Osteoblast (primary cell): ENCODE measurements at regions not wholly inside any gene's neighbourhood (a gene's known extent, or its start where the extent isn't known, plus 50 kb on each side); places are given as distances from the start of the nearest gene placed in this dataset.

Source experiments
- DNase-seq: peaks from one replicate; pipeline ENCODE4 v3.0.0; 2011; ENCODE audit warnings: low spot score, mixed read lengths; ENCODE audit not compliant: insufficient read length; ENCODE audit errors: missing footprints
- H2AFZ ChIP-seq: 2 replicates; pipeline ENCODE4 v1.6.0; 2011; ENCODE audit warnings: mild to moderate bottlenecking, low read length
- H3K27ac ChIP-seq: 2 replicates; pipeline ENCODE4 v1.5.1; 2011; ENCODE audit warnings: mild to moderate bottlenecking, low read depth, low read length, moderate library complexity
- H3K27me3 ChIP-seq: 2 replicates; pipeline ENCODE4 v1.6.0; 2012; ENCODE audit warnings: mild to moderate bottlenecking, control low read depth, inconsistent platforms, low read length, moderate library complexity; ENCODE audit not compliant: insufficient read depth
- H3K36me3 ChIP-seq: 2 replicates; pipeline ENCODE4 v1.5.1; 2011; ENCODE audit warnings: mild to moderate bottlenecking, low read length, control low read depth, moderate library complexity; ENCODE audit not compliant: insufficient read depth
- H3K4me1 ChIP-seq: 2 replicates; pipeline ENCODE4 v1.5.1; 2011; ENCODE audit warnings: mild to moderate bottlenecking, low read length, control low read depth, moderate library complexity; ENCODE audit not compliant: insufficient read depth
- H3K4me2 ChIP-seq: 2 replicates; pipeline ENCODE4 v1.6.0; 2011; ENCODE audit warnings: mild to moderate bottlenecking, low read length; ENCODE audit not compliant: insufficient read depth
- H3K4me3 ChIP-seq: fragments of 200-600 bp; sonication (generic); 3 replicates; pipeline ENCODE4 v1.5.1; 2012; ENCODE audit warnings: mild to moderate bottlenecking, low read length, inconsistent platforms; ENCODE audit not compliant: insufficient read depth
- H3K79me2 ChIP-seq: 2 replicates; pipeline ENCODE4 v1.6.0; 2012; ENCODE audit warnings: mild to moderate bottlenecking, low read length, control low read depth, inconsistent platforms; ENCODE audit not compliant: insufficient read depth
- H3K9me3 ChIP-seq: 2 replicates; pipeline ENCODE4 v1.5.1; 2011; ENCODE audit warnings: low read depth, low read length, control low read depth
- H4K20me1 ChIP-seq: 2 replicates; pipeline ENCODE4 v1.6.0; 2012; ENCODE audit warnings: mild to moderate bottlenecking, low read length, control low read depth; ENCODE audit not compliant: insufficient read depth
- TF ChIP-seq, protein P1 (sequence below): IDR thresholded peaks from 2 replicates; pipeline ENCODE4 v1.5.1; 2011; ENCODE audit warnings: mild to moderate bottlenecking, low read depth, low read length, moderate library complexity; ENCODE audit errors: extremely low read depth

GRCh38 chr20:54372313-54372712 lies 103.1 kb upstream of the DOK5 start:
- H3K4me1 ChIP-seq: no peaks in the 10 kb centered on the region

GRCh38 chr20:54377992-54378773 lies 97.2 kb upstream of the DOK5 start:
- no peak overlapping the region for H3K4me3 ChIP-seq
- TF ChIP-seq, protein P1, sequence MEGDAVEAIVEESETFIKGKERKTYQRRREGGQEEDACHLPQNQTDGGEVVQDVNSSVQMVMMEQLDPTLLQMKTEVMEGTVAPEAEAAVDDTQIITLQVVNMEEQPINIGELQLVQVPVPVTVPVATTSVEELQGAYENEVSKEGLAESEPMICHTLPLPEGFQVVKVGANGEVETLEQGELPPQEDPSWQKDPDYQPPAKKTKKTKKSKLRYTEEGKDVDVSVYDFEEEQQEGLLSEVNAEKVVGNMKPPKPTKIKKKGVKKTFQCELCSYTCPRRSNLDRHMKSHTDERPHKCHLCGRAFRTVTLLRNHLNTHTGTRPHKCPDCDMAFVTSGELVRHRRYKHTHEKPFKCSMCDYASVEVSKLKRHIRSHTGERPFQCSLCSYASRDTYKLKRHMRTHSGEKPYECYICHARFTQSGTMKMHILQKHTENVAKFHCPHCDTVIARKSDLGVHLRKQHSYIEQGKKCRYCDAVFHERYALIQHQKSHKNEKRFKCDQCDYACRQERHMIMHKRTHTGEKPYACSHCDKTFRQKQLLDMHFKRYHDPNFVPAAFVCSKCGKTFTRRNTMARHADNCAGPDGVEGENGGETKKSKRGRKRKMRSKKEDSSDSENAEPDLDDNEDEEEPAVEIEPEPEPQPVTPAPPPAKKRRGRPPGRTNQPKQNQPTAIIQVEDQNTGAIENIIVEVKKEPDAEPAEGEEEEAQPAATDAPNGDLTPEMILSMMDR: no peak
- no peak for DNase-seq
- H3K27ac ChIP-seq: no peak overlapping the region
- H3K27me3 ChIP-seq: no peaks in the 10 kb centered on the region
- no peaks in the 10 kb centered on the region for H3K36me3 ChIP-seq
- no peaks in the 10 kb centered on the region for H3K9me3 ChIP-seq
- H3K4me2 ChIP-seq: no peak overlapping the region
- no peaks in the 10 kb centered on the region for H3K79me2 ChIP-seq
- no peaks in the 10 kb centered on the region for H4K20me1 ChIP-seq
- no peaks in the 10 kb centered on the region for H3K4me1 ChIP-seq
- H2AFZ ChIP-seq: no peak overlapping the region

More at GRCh38 chr20:54372313-54372712, 103.1 kb upstream of the DOK5 start:
- Histone ChIP-seq H3K4me3 (no peak overlapping the region), H2AFZ (no peak overlapping the region), H3K9me3 (no peaks in the 10 kb centered on the region), H4K20me1 (no peaks in the 10 kb centered on the region), H3K79me2 (no peaks in the 10 kb centered on the region), H3K27ac (no peak overlapping the region), H3K36me3 (no peaks in the 10 kb centered on the region), H3K4me2 (no peak overlapping the region), H3K27me3 (no peaks in the 10 kb centered on the region)
- TF ChIP-seq, protein P1: no peak
- DNase-seq: no peak

DNA sequence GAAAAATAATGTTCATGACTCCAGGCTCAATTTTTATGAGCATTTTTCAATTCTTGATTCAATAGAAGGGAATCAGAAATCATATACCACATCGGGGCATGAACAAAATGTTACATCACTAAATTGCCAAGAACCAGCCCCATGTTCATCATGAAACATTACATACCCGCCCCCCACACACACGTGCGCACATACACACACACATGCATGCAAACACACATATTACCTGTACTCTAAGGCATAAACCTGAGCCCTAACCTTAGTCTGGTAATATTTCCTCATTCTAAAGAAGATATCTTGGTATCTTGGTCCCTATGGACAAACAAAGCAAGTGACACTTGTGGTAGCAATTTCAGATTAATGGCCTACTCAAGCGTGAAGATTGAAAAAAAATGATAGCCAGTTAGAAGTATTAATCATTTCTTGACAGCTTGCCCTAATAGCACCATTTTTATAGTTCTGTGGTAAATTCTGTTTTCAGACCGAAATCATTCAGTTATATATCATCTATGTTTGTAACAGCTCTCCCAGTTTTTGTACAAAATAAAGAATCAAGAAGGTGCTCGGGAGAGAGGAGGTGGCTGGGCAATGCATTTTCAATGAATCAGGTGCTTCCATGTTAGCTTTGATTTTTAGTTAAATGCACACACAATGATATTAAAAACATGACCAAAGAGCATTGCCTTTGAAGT lies 95.4 kb upstream of the DOK5 start:
- no peaks in the 10 kb centered on the region for H3K36me3 ChIP-seq
- no peaks in the 10 kb centered on the region for H3K79me2 ChIP-seq
- H3K27ac ChIP-seq: no peak overlapping the region
- H3K4me2 ChIP-seq: no peak overlapping the region
- H3K27me3 ChIP-seq: no peaks in the 10 kb centered on the region
- no peak overlapping the region for H2AFZ ChIP-seq
- TF ChIP-seq, protein P1: no peak
- H3K9me3 ChIP-seq: no peaks in the 10 kb centered on the region
- H4K20me1 ChIP-seq: no peaks in the 10 kb centered on the region
- no peaks in the 10 kb centered on the region for H3K4me1 ChIP-seq
- no peak for DNase-seq
- no peak overlapping the region for H3K4me3 ChIP-seq

DNA sequence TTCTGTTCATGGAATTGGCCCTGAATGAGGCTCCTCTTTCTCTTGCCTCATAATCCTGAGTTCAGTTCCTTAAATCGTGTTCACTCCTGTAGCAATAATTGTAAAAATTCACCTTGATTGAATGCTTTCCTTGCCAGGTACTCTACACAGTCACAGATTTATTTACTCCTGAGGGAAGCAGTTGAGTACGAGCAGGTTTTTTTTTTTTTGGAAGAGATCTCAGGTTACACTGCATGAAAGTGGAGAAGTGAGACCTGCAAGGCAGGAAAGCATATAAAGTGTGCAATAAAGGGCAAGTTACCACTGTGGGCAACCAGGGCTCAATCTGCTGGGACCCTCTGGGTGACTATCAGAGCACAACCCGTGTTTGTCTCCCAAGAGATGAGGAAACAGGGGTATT lies 93.0 kb upstream of the DOK5 start:
- Histone ChIP-seq H3K4me3 (no peak overlapping the region), H3K27me3 (peaks cover 4% of the 10 kb centered on the region), H3K9me3 (no peaks in the 10 kb centered on the region), H3K36me3 (no peaks in the 10 kb centered on the region), H3K4me2 (no peak overlapping the region), H3K4me1 (no peaks in the 10 kb centered on the region), H4K20me1 (no peaks in the 10 kb centered on the region), H2AFZ (no peak overlapping the region), H3K27ac (no peak overlapping the region), H3K79me2 (no peaks in the 10 kb centered on the region)
- no peak for DNase-seq
- TF ChIP-seq, protein P1: no peak
